ENCODE measurements at regions not wholly inside any gene's neighbourhood (a gene's known extent, or its start where the extent isn't known, plus 50 kb on each side); places are given as distances from the start of the nearest gene placed in this dataset.

DNA sequence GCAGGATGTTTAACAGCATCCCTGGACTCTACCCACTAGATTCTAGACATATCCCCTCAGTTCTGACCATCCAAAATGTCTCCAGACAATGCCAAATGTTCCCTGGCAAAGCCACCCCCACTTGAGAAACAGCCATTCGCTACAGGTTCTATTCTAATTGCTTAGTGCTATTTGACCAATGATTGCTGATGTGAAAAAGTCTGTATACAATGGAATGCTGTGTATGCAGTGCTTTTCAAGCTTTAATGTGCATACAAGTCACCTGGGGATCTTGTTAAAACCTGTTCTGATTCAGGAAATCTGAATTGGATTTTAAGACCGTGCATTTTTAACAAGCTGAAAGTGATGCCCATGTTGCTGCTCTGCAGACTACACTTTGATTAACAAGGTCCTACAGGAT is 331.8 kb upstream of the KLF12 start:
- TF ChIP-seq CTCF (CRISPR knock-in tag; IDR thresholded peaks at IDR 0.05) (no peak), ZNF841 (CRISPR knock-in tag; IDR thresholded peaks at IDR 0.05; ENCODE audit: borderline replicate concordance) (no peak), EZH2 (conservative IDR thresholded peaks at IDR 0.05; ENCODE audit: low read depth, low read length) (no peak), SUZ12 (IDR thresholded peaks at IDR 0.05; ENCODE audit: low read depth, low read length) (no peak), NR2C2 (CRISPR knock-in tag; IDR thresholded peaks at IDR 0.05; ENCODE audit: borderline replicate concordance) (no peak), KDM5A (IDR thresholded peaks at IDR 0.05; ENCODE audit: borderline replicate concordance, low read length) (no peak), ZNF75D (CRISPR knock-in tag; IDR thresholded peaks at IDR 0.05; ENCODE audit: borderline replicate concordance) (no peak)
